GM21723 (cell line): ENCODE measurements at regions not wholly inside any gene's neighbourhood (a gene's known extent, or its start where the extent isn't known, plus 50 kb on each side); places are given as distances from the start of the nearest gene placed in this dataset.
"Not testable (repeated sequence)": the region's sequence is repeated elsewhere in the genome, so short reads cannot be mapped to it uniquely, and the experiment has no call there.

Source experiments
- ATAC-seq: cut with Tn5 transposase; IDR thresholded peaks from one replicate; pipeline ENCODE4 v1.9.1; 2021; ENCODE audit warnings: mild to moderate bottlenecking, moderate library complexity; ENCODE audit not compliant: unreplicated experiment

DNA sequence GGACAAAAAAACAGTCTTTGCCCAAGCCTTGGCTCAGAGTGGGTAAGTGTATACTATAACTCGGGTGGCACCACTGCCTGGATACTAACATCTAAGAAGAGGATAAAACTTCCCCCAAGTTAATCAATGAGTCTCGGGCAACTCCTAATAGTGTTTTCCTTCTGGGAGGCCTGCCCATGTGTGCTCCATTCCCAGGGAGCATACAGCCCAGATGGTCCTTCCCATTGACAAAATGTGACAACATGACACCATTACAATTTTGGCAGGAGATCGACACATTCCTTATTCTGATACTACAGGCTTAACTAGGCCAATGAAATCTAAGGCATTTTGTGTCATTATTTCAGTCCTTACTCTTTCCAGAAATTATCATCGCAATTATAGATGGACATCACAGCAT, 52.7 kb upstream of the CRIM1 start:
- ATAC-seq = no peak

DNA sequence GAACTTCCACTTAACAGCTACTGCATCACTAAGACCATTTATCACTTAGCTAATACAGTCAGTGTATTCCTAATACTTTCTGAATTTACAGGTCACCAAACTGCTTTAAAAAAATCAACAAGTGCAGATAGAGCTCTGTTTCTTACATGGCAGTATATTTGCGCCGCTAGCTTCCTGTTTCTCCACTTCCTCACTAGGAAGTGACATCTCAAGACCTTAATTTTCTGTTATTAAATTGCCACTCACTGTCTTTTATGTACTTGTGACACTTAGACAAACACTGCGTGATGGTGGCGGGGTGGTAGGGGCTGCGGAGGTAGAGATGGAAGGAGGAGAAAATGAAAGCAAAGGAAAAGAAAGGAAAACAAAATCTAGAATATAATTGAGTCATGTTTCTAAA, 53.7 kb upstream of the CRIM1 start:
- ATAC-seq = no peak

DNA sequence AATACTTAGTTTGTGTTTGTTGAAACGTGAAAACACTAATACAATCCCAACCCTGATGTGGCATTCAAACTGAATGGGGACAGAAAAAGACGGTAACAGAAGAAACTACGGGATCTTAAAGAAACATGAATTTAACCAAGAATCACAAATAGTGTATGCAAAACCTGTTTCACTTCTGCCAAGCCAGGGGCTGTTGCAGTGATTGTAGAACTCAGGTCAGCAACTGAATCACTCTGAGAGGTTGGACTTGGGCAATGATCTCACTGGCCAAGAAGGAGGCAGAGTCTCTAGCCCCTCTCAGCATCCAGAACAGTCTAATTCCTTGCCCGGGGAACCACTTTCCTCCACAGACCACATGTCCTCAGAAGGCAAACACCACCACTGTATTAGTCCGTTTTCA, 54.9 kb upstream of the CRIM1 start:
- ATAC-seq = no peak

DNA sequence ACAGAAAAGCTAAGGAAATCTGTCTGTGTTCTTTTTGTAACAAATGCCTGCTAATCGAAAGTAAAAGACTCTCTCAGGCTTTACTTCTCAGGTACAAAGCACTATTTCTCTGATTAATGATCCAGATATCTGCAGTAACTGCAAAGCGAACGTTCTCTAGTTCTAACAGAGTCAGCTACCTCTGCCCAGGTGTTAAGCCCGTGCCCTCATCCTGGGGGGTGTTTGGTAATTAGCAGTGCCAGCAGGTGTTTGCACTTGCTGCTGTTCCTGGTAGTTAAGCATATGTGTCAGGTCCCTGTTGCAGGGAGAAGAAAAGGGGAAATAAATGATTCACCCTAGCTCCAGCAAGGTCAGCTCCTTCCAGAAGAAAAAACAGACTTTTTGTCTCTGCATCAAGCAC, 58.8 kb upstream of the CRIM1 start:
- ATAC-seq = no peak

DNA sequence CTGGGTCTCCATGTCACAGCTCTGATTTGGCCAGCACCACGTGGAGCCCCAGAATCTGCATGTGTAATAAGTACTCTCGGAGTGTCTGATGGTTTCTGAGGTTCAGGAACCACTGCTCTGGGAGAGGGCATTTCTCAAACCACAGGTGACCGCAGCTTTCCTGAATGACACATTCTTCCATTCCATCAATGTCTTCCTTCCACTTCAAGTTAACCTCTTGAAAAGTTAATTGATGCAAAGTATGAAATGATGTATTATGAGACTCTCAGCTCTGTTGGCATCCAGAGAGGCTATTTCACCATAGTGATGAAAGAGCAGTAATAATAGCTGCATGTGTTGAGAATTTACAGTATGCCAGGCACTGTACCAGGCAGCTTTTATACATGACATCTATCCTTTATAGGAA, 61.3 kb upstream of the CRIM1 start:
- no peak for ATAC-seq

DNA sequence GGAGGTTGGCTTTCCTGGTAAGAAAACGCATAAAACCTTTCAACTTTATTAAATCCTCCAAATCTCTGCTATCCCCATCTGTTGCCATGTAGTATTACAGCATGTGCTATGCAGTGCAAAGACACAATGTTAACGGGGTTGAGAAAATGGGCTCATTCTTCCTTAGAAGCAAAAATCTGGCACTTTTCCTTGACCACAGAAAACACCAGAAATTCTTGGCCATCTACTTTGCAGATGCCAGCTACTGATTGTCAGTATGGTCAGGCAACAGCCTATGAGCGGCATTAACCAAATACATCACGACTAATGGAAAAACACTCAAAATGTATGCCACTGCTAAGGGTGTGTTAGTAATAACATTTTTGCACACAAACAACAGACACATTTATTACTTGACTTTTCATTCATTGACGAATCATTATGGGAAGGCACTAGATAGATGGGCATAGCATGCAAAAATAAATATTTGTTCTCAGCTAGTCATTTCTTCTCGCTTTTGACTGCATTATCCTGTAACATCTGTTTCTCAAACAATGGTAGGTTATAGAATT, 65.2 kb upstream of the CRIM1 start:
- no peak for ATAC-seq

DNA sequence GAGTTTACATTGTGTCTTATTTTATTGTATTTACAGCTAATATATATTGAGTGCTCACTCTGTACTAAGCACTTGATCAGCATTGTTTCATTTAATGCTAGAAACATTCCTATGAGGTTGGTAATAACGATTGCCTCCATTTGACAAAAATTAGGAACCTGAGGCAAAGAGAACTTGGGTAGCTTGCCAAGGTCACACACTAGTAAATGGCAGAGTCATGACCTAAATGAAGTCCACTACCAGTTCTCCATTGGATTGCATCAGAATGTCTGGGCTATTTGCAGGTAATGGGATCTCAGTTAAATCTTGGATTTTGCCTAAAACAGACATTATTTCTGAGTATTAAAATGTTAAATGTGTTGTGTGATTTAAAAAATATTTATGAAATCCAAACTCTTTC, 65.8 kb upstream of the CRIM1 start:
- no peak for ATAC-seq

DNA sequence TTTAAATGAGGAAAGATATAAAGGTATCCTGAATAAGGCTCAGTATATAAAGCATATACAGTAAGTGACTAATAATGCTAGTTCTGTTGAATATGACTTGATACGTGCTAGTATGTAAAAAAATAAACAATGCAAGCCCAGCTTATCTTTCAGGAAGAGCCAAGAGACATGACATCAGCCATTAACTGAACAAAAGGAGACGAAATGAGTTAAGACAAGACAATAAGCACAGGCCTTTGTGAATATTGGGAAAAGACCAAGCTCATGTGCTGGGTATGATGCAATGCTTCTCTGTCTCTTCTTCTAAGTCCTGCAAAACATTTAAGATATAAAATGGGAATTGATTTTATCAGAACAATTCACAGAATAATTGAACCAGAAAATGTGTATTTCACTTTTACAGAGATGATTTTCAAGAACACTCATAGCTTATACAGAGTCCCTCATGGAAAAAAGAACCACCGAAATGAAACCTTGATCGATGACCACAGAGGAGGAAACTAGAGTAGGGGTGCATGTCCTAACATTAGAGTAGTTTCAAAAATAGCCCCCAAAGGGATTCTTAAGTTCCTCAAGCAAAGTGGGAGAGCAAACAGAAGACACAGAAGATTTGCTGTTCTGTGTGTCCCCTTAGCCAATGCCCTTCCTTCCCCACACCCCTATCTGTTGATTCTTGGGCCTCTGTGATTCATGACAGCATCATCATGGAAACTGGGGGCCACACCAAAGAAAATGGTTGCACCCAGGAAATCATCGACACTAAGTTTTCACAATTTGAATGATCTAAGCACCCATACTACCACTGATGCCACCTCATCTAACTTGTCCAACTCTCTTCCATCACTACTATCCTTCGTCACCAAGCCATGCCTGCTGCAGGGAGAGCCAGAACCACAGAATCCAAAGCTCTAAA, 68.0 kb upstream of the CRIM1 start:
- no peak for ATAC-seq

DNA sequence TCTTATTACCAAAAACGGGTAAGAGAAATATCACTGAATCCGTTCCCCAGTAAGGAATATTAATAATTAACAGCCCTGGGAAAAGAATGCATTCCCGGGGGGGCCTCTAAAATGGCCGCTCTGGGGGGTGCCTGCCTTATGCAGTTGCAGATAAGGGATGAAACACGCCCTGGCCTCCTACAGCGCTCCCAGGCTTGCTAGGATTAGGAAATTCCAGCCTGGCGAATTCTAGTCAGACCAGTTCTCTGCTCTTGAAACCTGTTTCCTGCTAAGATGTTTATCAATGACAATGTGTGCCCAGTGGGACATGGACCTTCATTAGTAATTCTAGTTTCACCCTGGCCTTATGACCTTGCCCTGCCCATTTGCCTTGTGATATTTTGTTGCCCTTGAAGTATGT, 76.1 kb upstream of the CRIM1 start:
- not testable (repeated sequence) for ATAC-seq

DNA sequence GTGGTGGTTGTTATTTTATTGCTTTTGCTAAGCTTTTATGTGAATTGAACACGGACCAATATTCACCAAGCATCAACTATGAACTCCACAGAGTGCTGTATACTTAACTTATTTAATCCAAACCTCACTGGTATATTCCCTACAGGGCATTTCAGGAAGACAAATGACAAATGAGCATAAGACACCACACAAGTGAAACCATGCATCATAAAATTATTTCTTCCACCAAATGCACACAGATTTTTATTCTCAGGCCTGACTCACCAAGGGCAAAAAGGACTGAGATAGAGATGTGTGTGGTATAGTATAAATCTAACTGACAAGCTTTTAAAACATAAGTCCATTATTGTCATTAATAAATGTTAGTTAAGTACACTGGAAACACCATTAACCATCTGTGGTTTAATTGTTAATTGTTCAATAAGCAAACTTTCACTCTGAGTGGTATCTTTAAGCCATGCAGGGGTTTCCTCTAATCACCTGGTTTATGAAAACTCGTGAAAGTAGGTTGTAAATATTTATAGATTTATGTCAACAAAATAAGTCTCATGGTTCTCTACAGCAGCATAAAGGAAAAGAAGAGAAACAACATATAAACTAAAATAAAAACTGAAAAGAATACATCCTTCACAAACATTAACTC, 77.6 kb upstream of the CRIM1 start:
- ATAC-seq = no peak

DNA sequence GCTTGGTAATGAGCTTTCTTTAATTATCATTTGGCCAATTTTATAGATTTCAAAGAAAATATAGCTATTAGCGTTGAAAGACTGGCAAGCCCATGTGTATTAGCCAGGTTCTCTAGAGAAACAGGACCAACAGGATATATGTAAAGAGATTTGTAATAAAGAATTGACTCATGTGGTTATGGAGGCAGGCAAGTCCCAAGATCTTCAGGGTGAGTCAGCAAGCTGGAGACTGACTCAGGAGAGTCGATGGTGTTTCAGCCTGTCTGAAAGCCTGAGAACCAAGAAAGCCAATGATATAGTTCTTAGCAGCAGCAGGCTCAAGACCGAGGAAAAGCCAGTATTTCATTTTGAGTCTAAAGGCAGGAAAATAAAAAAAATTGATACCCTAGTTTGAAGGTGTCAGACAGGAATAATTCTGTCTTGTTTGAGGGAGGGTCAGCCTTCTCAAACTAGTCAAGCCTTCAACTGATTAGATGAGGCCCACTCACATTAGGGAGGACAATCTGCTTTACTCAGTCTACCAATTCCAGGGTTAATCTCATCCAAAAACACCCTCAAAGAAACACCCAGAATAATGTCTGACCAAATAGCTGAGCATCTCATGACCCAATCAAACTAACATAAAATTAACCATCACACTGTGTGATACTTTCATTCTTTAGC, 78.3 kb upstream of the CRIM1 start:
- ATAC-seq = peak; percentile 41

DNA sequence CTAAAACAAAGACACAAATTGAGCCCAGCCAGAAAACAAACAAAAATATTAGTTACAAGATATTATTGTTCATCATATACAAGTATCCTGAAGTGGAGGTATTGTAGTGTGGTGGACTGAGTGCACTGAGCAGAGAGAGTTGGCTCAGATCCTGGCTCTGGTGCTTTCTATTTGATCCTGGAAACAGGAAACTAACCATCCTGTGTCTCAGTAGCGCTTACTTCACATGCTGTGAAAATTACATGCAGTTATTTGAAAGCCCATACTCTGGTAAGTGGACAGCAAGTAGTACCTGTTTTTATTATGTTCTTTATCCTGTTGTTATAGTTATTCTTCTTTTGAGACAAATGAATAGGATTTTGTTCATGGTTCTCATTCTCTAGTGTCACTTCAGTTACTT, 84.3 kb upstream of the CRIM1 start:
- ATAC-seq = no peak

DNA sequence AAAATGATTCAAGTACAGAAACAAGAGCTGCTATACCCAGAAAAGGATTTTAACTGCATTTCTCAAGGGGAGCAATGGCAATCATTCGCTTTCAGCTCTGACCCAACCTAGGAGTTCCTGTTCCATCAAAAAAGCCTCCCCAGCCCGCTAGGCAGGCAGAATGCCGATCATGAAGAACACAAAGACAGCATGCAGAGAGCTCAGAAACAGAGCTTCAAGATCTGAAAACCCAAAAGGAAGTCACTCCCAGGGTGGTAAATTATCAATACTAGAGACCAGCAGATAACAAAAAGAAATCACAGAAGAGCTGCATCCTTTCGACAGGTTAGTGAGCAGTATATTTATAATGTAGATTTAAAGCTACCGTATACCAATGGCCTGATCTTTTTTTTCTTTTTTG, 84.8 kb upstream of the CRIM1 start:
- no peak for ATAC-seq

DNA sequence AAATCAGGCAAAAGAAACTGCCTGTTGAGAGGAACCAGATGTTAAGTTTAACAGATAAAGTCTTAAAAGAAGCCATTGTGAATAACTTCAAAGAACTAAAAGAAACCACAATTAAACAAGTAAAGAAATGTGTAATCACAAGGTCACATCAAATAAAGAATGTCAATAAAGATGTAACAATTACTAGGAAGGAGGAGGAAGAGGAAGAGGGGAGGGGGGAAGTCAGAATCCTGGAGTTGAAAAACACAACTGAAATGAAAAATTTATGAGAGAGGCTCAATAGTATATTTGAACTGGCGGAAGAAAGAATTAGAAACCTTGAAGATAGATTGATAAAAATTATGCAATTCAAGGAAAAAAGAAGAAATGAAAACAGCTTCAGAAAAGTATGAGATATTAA, 88.4 kb upstream of the CRIM1 start:
- ATAC-seq = no peak

DNA sequence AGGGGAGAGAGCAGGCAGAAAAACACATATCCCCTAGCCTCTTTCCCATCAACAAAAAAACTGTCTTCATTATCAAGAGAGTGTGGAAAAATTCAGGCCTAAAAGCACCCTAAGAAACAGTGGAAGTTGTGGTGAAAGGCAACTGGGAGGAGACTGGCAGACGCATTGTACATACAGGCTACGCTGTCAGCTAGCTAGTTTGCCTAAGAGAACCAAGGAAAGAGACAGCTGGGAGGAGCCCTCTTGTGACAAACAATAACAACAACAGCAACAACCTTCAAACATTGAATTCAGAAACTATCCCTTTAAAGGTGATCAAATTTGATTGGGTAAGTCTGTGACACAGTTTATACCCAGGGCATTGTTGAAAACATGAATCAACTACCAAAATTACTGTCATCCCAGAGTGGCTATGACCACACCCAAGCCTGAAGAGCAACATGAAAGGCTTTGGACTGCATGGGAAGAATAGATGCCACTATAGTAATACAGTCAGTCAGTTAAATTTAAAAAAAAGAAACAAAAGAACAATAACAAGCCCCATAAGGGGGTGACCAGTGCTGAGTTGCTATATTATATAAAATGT, 88.9 kb upstream of the CRIM1 start:
- ATAC-seq = no peak

DNA sequence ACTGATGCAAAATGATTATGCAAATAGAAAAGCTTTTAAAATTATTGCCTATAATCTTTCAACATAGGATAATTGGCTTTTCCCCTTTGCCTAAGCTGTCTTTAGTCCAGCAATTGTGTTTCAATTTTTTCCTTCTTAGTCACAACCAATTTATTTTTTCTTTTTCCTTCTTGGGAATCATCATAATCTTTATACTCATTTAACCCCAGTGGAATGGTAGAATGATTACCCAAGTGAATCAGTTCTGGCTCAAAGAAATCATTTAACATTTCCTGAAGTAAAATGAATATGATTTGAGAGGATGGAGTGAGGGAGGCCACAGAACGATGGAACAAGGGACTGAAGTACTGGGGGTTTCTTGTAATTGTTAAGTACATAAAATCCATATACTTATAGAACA, 93.0 kb upstream of the CRIM1 start:
- ATAC-seq = no peak

DNA sequence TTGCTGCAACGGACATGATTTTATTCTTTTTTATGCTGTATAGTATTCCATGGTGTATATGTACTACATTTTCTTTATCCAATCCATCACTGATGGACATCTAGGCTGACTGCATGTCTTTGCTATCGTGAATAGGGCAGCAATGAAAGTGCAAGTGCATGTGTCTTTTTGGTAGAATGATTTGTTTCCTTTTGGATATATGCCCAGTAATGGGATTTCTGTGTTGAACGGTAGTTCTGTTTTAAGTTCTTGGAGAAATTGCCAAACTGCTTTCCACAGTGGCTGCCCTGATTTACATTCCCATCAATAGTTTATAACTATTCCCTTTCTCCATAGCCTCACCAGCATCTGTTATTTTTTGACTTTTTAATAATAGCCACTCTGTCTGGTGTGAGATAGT, 99.7 kb upstream of the CRIM1 start:
- ATAC-seq = no peak

DNA sequence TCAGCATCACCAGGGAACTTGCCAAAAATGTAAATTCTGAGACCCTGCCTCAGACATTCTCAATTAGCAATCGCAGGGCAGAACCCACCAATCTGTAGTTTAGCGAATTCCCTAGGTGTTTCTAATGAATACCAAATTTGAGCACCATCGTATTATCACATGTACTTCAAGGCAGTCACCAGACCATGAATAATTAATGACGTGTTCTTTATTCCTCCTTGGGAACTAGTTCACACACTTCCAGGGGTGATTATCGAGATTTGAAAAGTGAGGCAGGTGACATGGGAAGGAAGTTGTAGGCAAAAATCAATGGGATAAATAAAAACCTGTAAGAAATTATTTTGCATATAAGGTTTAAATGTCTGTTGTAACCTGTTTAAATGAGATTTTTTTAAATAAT, 102.5 kb upstream of the CRIM1 start:
- ATAC-seq = no peak

DNA sequence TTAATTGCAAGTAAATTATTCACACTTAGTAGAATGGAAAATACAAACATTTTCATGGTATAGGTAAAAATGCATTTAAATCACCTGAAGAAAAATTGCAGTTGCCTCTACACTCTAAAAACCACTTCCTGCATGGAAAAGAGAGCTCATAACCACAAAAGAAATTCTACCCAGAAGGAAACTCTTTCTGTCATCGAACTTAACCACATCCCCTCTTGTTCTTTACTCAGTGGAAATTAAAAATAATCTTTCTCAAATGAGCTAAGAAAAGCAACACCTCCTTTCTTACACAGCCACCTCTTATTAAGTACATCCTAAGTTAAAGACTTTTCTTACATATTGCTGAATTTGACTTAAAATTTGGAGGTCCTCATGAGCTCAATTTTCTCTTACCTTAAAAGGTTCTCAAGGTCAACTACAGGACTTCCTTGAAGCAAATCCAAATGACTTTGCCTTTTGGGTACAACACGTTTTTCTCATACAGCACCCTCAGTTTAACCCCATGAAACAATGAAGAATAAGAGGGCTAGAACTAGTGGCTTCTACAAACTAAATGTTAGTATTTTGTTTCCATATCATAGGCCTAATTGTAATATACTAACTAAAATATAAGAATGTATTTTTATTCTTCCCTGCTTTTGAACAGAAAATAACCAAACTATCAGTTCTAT, 109.1 kb upstream of the CRIM1 start:
- ATAC-seq = peak; percentile 90

DNA sequence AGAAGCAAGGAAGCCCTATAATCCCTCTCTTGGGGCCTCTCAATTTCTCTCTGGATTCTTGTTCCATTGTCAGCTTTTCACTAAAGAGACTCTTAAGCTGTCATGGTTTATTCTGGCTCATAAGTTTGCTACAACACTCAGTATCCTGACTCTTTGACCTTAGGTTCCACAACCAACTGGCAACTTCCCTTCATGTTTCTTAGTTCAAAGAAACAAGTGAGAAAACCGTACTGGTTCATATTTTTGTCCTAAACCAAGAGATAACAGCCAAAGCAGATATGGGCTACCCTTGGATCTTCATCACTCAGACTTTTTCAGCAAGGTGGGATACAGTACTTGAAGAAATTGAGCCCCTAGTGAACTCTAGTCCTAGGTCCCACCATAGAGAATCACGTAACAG, 109.9 kb upstream of the CRIM1 start:
- ATAC-seq = no peak

DNA sequence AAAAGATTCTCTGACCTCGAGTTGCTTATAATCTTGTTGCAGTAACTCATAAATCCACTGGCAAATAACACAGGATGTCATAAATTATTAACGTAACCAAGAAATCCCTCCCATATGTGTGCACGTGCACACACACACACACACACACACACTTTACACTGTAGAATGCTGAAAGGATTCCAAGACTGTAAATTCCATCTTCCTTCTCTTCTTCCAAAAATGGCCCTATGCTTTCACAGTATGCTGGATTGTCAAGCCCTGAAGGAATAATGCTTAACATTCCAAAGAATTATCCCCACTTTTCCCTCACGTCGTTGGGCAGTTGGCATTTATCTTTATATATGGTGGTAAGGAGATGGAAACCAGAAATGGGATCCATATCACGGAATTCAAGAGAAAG, 117.5 kb upstream of the CRIM1 start:
- no peak for ATAC-seq
